ENCODE measurements at regions not wholly inside any gene's neighbourhood (a gene's known extent, or its start where the extent isn't known, plus 50 kb on each side); places are given as distances from the start of the nearest gene placed in this dataset.
A peak's percentile ranks its signal among the peaks of the same experiment; 100 is the strongest.

GRCh38 chr6:55696501-55696900 is 117.5 kb upstream of the HMGCLL1 start:
- DNase-seq = no peak

- DNase-seq = no peak
Measured at GRCh38 chr6:55696041-55696440, 117.0 kb upstream of the HMGCLL1 start.

GRCh38 chr6:55694759-55695158 is 115.8 kb upstream of the HMGCLL1 start:
- DNase-seq = no peak

- peak in 1 of 2 experiments; percentile 27 for DNase-seq
Measured at GRCh38 chr6:55694148-55694547, 115.2 kb upstream of the HMGCLL1 start.

- no peak for DNase-seq
Measured at GRCh38 chr6:55679503-55679902, 100.5 kb upstream of the HMGCLL1 start.

GRCh38 chr6:55678330-55679224 is 99.6 kb upstream of the HMGCLL1 start:
- DNase-seq = no peak

GRCh38 chr6:55676736-55677135 is 97.7 kb upstream of the HMGCLL1 start:
- DNase-seq = no peak

GRCh38 chr6:55675941-55676340 is 96.9 kb upstream of the HMGCLL1 start:
- DNase-seq = no peak

- DNase-seq = no peak
Measured at GRCh38 chr6:55674672-55675071, 95.7 kb upstream of the HMGCLL1 start.

GRCh38 chr6:55670850-55671413 is 91.9 kb upstream of the HMGCLL1 start:
- DNase-seq = no peak

- DNase-seq = no peak
Measured at GRCh38 chr6:55669028-55669427, 90.0 kb upstream of the HMGCLL1 start.

- DNase-seq = no peak
Measured at GRCh38 chr6:55668591-55668990, 89.6 kb upstream of the HMGCLL1 start.

GRCh38 chr6:55667341-55667740 is 88.3 kb upstream of the HMGCLL1 start:
- DNase-seq = no peak

GRCh38 chr6:55666606-55667225 is 87.7 kb upstream of the HMGCLL1 start:
- no peak for DNase-seq

- DNase-seq = no peak
Measured at GRCh38 chr6:55666037-55666436, 87.0 kb upstream of the HMGCLL1 start.

- no peak for DNase-seq
Measured at GRCh38 chr6:55664591-55665587, 85.9 kb upstream of the HMGCLL1 start.

GRCh38 chr6:55663914-55664313 is 84.9 kb upstream of the HMGCLL1 start:
- no peak for DNase-seq

GRCh38 chr6:55659304-55659703 is 80.3 kb upstream of the HMGCLL1 start:
- DNase-seq = no peak

- DNase-seq = no peak
Measured at GRCh38 chr6:55654445-55654844, 75.5 kb upstream of the HMGCLL1 start.

GRCh38 chr6:55652429-55652828 is 73.4 kb upstream of the HMGCLL1 start:
- no peak for DNase-seq

GRCh38 chr6:55651015-55651414 is 72.0 kb upstream of the HMGCLL1 start:
- DNase-seq = no peak

- DNase-seq = no peak
Measured at GRCh38 chr6:55643861-55644260, 64.9 kb upstream of the HMGCLL1 start.

- no peak for DNase-seq
Measured at GRCh38 chr6:55642366-55642765, 63.4 kb upstream of the HMGCLL1 start.
